Neuronal stem cell (in vitro differentiated cells): ENCODE measurements at regions not wholly inside any gene's neighbourhood (a gene's known extent, or its start where the extent isn't known, plus 50 kb on each side); places are given as distances from the start of the nearest gene placed in this dataset.

Experiments
- DNase-seq: peaks from one replicate; pipeline ENCODE4 v3.0.0-alpha.2; 2013; ENCODE audit warnings: low spot score
- H2AFZ ChIP-seq: one replicate; pipeline ENCODE4 v1.6.1; 2013; ENCODE audit warnings: mild to moderate bottlenecking, low read length, inconsistent platforms
- H2AK5ac ChIP-seq: 2 replicates; pipeline ENCODE4 v1.6.1; 2013; ENCODE audit warnings: low read depth, mild to moderate bottlenecking, inconsistent platforms, low read length, moderate library complexity, mixed read lengths
- H2BK120ac ChIP-seq: 2 replicates; pipeline ENCODE4 v1.6.1; 2013; ENCODE audit warnings: low read depth, mild to moderate bottlenecking, inconsistent platforms, low read length, moderate library complexity, mixed read lengths
- H2BK12ac ChIP-seq: one replicate; pipeline ENCODE4 v1.6.1; 2013; ENCODE audit warnings: low read length, inconsistent platforms
- H2BK15ac ChIP-seq: 2 replicates; pipeline ENCODE4 v1.6.1; 2013; ENCODE audit warnings: mild to moderate bottlenecking, low read length, inconsistent platforms, mixed read lengths
- H2BK5ac ChIP-seq: one replicate; pipeline ENCODE4 v1.6.1; 2013; ENCODE audit warnings: inconsistent platforms, mild to moderate bottlenecking, low read length, moderate library complexity
- H3K14ac ChIP-seq: one replicate; pipeline ENCODE4 v1.6.1; 2013; ENCODE audit warnings: low read length, inconsistent platforms
- H3K18ac ChIP-seq: 2 replicates; pipeline ENCODE4 v1.6.1; 2013; ENCODE audit warnings: low read length, inconsistent platforms
- H3K23ac ChIP-seq: 2 replicates; pipeline ENCODE4 v1.6.1; 2013; ENCODE audit warnings: low read depth, mild to moderate bottlenecking, mixed read lengths, low read length, inconsistent platforms; ENCODE audit not compliant: poor library complexity
- H3K27ac ChIP-seq: replicated peaks from 3 replicates; pipeline ENCODE4 v1.5.1; 2013; ENCODE audit warnings: low read length, inconsistent platforms
- H3K27me3 ChIP-seq, 3 experiments: 2 replicates each; pipeline ENCODE4 v1.6.1; 2013; ENCODE audit warnings: low read length in 3 of 3, mild to moderate bottlenecking in 2 of 3, inconsistent platforms in 1 of 3, low read depth in 1 of 3, mixed read lengths in 1 of 3, moderate library complexity in 1 of 3; ENCODE audit not compliant: control insufficient read depth in 3 of 3, insufficient read depth in 3 of 3
- H3K36me3 ChIP-seq, 2 donors: replicated peaks in 1 of 2; 2 replicates each; pipeline ENCODE4 v1.6.1; 2013; ENCODE audit warnings: low read length in 2 of 2; ENCODE audit not compliant: control insufficient read depth in 2 of 2, insufficient read depth in 2 of 2
- H3K4ac ChIP-seq: 2 replicates; pipeline ENCODE4 v1.6.1; 2013; ENCODE audit warnings: inconsistent platforms, mild to moderate bottlenecking, low read length, moderate library complexity
- H3K4me1 ChIP-seq, 2 donors: 1 replicate in 1 of 2; 2 replicates in 1 of 2; pipeline ENCODE4 v1.6.1; 2013; ENCODE audit warnings: low read length in 2 of 2, low read depth in 1 of 2; ENCODE audit not compliant: control insufficient read depth in 2 of 2, insufficient read depth in 1 of 2
- H3K4me2 ChIP-seq: one replicate; pipeline ENCODE4 v1.6.1; 2013; ENCODE audit warnings: mild to moderate bottlenecking, low read length, inconsistent platforms; ENCODE audit not compliant: insufficient read depth, poor library complexity, severe bottlenecking
- H3K4me3 ChIP-seq, 2 donors: 2 replicates each; pipeline ENCODE4 v1.5.1; 2013; ENCODE audit warnings: low read length in 2 of 2, mild to moderate bottlenecking in 2 of 2, inconsistent platforms in 1 of 2, moderate library complexity in 1 of 2
- H3K79me1 ChIP-seq: one replicate; pipeline ENCODE4 v1.6.1; 2013; ENCODE audit warnings: low read depth, mild to moderate bottlenecking, inconsistent platforms, low read length, moderate library complexity
- H3K9ac ChIP-seq: one replicate; pipeline ENCODE4 v1.6.1; 2013; ENCODE audit warnings: mild to moderate bottlenecking, low read depth, low read length, inconsistent platforms; ENCODE audit not compliant: poor library complexity
- H3K9me3 ChIP-seq, 2 donors: replicated peaks in 1 of 2; 2 replicates each; pipeline versions ENCODE3 to v1.6.1; 2013; ENCODE audit warnings: low read length in 2 of 2, mild to moderate bottlenecking in 2 of 2, inconsistent platforms in 1 of 2, low read depth in 1 of 2, mixed read lengths in 1 of 2, moderate library complexity in 1 of 2; ENCODE audit not compliant: control insufficient read depth in 2 of 2, insufficient read depth in 1 of 2
- H4K8ac ChIP-seq: one replicate; pipeline ENCODE4 v1.6.1; 2013; ENCODE audit warnings: low read depth, mild to moderate bottlenecking, inconsistent platforms, low read length, moderate library complexity
- H4K91ac ChIP-seq: one replicate; pipeline ENCODE4 v1.6.1; 2013; ENCODE audit warnings: low read length, low read depth, mild to moderate bottlenecking, inconsistent platforms; ENCODE audit not compliant: poor library complexity
- WGBS, 2 donors: extraction: QIAGEN DNeasy Blood & Tissue Kit; methylation state at CpG; one replicate each; pipeline ENCODE4 v1.1.7; 2013; ENCODE audit warnings: missing lambda C conversion rate in 2 of 2, mixed read lengths in 1 of 2; ENCODE audit not compliant: insufficient read length in 2 of 2, insufficient replicate concordance in 1 of 2; ENCODE audit errors: extremely low coverage in 2 of 2; 5-methylcytosine and 5-hydroxymethylcytosine counted together

DNA sequence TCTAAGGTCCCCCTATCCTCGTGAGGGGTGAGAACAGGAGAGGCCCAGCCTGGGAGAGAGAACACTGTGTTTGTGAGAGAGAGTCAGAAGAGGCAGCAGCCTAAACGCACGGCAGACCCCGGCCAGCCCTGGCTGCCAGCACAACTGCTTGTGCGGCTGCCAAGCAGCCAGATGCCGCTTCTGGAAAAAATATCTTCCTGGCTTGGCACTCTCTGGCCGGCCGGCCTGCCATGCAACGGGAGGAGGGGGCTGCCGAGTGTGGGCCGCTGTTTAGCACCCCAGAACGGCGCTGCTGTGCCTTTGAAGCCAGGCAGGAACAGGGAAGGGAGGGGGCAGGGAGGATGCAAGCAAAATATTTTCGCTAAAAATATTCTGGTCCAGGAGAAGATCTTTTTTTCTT is 105.0 kb downstream of the FGF18 start:
- no peak overlapping the region for H3K27ac ChIP-seq
- H3K9me3 ChIP-seq = no peaks in the 10 kb centered on the region
- H4K91ac ChIP-seq = no peak overlapping the region
- H4K8ac ChIP-seq = no peak overlapping the region
- no peaks in the 10 kb centered on the region for H3K36me3 ChIP-seq
- no peak overlapping the region for H3K4me2 ChIP-seq
- H3K27me3 ChIP-seq = peaks cover 0 to 10% (median 0%) of the 10 kb centered on the region in 3 experiments
- no peak overlapping the region for H3K14ac ChIP-seq
- H2BK5ac ChIP-seq = peak overlapping the region; percentile 14
- H2AFZ ChIP-seq = peak overlapping the region; percentile 55
- H2BK12ac ChIP-seq = no peak overlapping the region
- peak overlapping the region; percentile 51 for H2AK5ac ChIP-seq
- H3K4ac ChIP-seq = no peak overlapping the region
- DNase-seq = no peak
- H3K23ac ChIP-seq = no peak overlapping the region
- no peak overlapping the region for H3K4me3 ChIP-seq
- H2BK15ac ChIP-seq = no peak overlapping the region
- peaks cover under 1% of the 10 kb centered on the region for H3K79me1 ChIP-seq
- H3K9ac ChIP-seq = no peak overlapping the region
- H3K4me1 ChIP-seq = peaks cover 11 to 24% of the 10 kb centered on the region in 2 donors
- peak overlapping the region; percentile 46 for H3K18ac ChIP-seq
- no peak overlapping the region for H2BK120ac ChIP-seq
- WGBS, 2 donors = no CpG with 5 or more reads among the region's 14 CpGs

DNA sequence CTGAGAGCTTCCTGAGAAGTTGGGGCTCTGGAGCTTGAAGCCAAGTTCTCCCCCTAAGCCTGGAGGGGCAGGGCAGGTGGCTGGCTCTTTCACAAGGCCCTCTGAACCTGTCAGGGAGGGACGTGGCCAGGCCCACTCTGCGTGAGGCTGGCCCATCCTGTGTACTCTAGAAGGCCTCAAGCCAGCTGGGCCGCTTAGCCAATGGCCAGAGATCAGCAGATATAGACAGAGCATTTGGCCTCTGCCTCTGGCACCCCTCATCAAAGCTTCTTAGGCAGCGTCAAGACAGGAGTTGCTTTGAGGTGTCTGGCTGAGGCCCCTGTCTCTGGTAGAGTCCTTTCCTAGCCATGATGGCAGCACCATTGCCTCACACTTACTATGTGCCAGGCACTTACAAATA is 105.6 kb downstream of the FGF18 start:
- no peak overlapping the region for H4K91ac ChIP-seq
- H3K23ac ChIP-seq = no peak overlapping the region
- no peak overlapping the region for H3K9ac ChIP-seq
- H2AFZ ChIP-seq = no peak overlapping the region
- no peak overlapping the region for H4K8ac ChIP-seq
- no peaks in the 10 kb centered on the region for H3K36me3 ChIP-seq
- H3K27me3 ChIP-seq = peaks cover 0 to 10% (median 0%) of the 10 kb centered on the region in 3 experiments
- no peaks in the 10 kb centered on the region for H3K79me1 ChIP-seq
- H3K4ac ChIP-seq = no peak overlapping the region
- H3K4me3 ChIP-seq = no peak overlapping the region
- no peak overlapping the region for H2AK5ac ChIP-seq
- H2BK12ac ChIP-seq = no peak overlapping the region
- no peak overlapping the region for H3K27ac ChIP-seq
- no peak overlapping the region for H2BK5ac ChIP-seq
- no peaks in the 10 kb centered on the region for H3K9me3 ChIP-seq
- WGBS, 2 donors = no CpG with 5 or more reads among the region's 4 CpGs
- no peak overlapping the region for H2BK120ac ChIP-seq
- peaks cover 11 to 21% of the 10 kb centered on the region in 2 donors for H3K4me1 ChIP-seq
- no peak overlapping the region for H2BK15ac ChIP-seq
- no peak overlapping the region for H3K4me2 ChIP-seq
- H3K14ac ChIP-seq = no peak overlapping the region
- H3K18ac ChIP-seq = no peak overlapping the region
- no peak for DNase-seq

DNA sequence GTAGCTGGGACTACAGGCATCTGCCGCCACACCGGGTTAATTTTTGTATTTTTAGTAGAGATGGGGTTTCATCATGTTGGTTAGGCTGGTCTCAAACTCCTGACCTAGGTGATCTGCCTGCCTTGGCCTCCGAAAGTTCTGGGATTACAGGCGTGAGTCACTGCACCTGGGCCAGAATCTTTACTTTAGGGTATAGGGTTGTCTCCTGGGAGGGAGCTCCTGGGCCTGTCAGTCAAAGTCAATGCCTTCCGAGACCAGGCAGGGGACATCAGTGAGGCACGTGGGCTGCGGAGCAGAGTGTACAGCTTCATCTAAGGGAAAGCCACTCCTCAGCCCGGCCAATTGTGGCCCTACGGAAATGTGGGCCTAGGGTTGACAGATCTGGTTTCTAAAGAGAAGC is 108.6 kb downstream of the FGF18 start:
- H3K14ac ChIP-seq = no peak overlapping the region
- no peaks in the 10 kb centered on the region for H3K36me3 ChIP-seq
- no peak overlapping the region for H3K18ac ChIP-seq
- no peak overlapping the region for H2BK120ac ChIP-seq
- WGBS, 2 donors = no CpG with 5 or more reads among the region's 9 CpGs
- H3K27ac ChIP-seq = no peak overlapping the region
- no peak overlapping the region for H2AK5ac ChIP-seq
- H3K79me1 ChIP-seq = no peaks in the 10 kb centered on the region
- H2BK15ac ChIP-seq = no peak overlapping the region
- no peak overlapping the region for H2BK12ac ChIP-seq
- H3K4ac ChIP-seq = no peak overlapping the region
- DNase-seq = no peak
- no peak overlapping the region for H4K91ac ChIP-seq
- H3K4me3 ChIP-seq = no peak overlapping the region
- no peak overlapping the region for H3K9ac ChIP-seq
- no peak overlapping the region for H2AFZ ChIP-seq
- no peak overlapping the region for H3K23ac ChIP-seq
- no peaks in the 10 kb centered on the region for H3K9me3 ChIP-seq
- peaks cover 0 to 2% of the 10 kb centered on the region in 2 donors for H3K4me1 ChIP-seq
- peaks cover 0 to 10% (median 0%) of the 10 kb centered on the region in 3 experiments for H3K27me3 ChIP-seq
- H3K4me2 ChIP-seq = no peak overlapping the region
- H2BK5ac ChIP-seq = no peak overlapping the region
- no peak overlapping the region for H4K8ac ChIP-seq

DNA sequence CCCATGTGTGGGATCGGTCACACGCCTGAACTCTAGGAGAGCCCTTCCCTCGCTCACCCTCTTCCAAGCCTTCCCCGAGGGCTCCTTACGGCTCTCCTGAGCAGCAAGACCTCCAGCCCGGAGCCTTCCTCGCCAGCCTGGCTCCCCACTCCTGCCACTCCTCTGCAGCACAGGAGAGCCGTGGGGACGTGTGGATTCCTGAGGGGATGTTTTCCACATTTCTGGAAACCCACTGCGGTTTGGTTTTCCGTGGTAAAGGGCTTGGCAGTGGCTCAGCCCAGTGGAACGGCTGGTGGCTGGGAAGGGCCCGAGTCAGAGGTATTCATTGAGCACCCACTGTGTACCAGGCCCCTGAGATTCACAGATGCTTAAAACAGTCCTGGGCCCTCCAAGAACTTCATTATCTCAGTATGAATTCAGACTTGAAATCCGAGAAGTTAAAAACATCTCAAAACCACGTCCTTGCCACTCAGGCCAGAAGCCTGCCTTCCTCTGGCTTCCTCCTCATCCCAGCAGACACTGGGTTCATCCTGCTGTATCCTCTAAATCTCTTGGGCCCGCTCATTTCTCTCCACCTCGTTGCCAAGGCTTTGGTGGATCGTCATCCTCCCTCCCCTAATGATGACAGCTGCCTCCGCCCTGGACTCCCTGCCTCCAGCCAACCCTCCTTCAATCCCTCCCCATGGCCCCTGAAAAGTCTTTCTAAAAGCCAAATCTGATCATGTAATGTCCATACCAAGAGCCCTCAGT is 109.6 kb downstream of the FGF18 start:
- Histone ChIP-seq H3K36me3 (no peaks in the 10 kb centered on the region), H2BK15ac (no peak overlapping the region), H2AK5ac (no peak overlapping the region), H3K9ac (peak overlapping the region; percentile 3), H2BK12ac (no peak overlapping the region), H3K4me2 (no peak overlapping the region), H3K4me1 (peaks cover 0 to 3% of the 10 kb centered on the region in 2 donors), H3K4ac (no peak overlapping the region), H2AFZ (no peak overlapping the region), H4K8ac (no peak overlapping the region), H3K27ac (no peak overlapping the region), H3K9me3 (no peaks in the 10 kb centered on the region), H3K14ac (no peak overlapping the region), H3K18ac (peak overlapping the region; percentile 74), H4K91ac (no peak overlapping the region), H3K4me3 (no peak overlapping the region), H2BK120ac (no peak overlapping the region), H3K79me1 (no peaks in the 10 kb centered on the region), H3K27me3 (peaks cover 0 to 8% (median 0%) of the 10 kb centered on the region in 3 experiments), H2BK5ac (peak overlapping the region; percentile 57), H3K23ac (no peak overlapping the region)
- WGBS, 2 donors = no CpG with 5 or more reads among the region's 19 CpGs
- DNase-seq = no peak
